DMS 273 (cell line): ENCODE measurements at regions not wholly inside any gene's neighbourhood (a gene's known extent, or its start where the extent isn't known, plus 50 kb on each side); places are given as distances from the start of the nearest gene placed in this dataset.
"Not testable (repeated sequence)": the region's sequence is repeated elsewhere in the genome, so short reads cannot be mapped to it uniquely, and the experiment has no call there.

Source experiments
- DNase-seq: peaks from one replicate; lab custom pipeline; 2025; ENCODE audit not compliant: unreplicated experiment; lab: John Stamatoyannopoulos, UW

GRCh38 chr2:67755156-67755882, 307.5 kb downstream of the C1D start:
- no peak for DNase-seq

GRCh38 chr2:67760995-67761394, 301.8 kb downstream of the C1D start:
- no peak for DNase-seq

GRCh38 chr2:67771380-67771779, 291.4 kb downstream of the C1D start:
- DNase-seq, result no peak

- peak; percentile 10 for DNase-seq
These were observed 290.3 kb downstream of the C1D start for GRCh38 chr2:67772216-67773170.

GRCh38 chr2:67773851-67774250, 289.0 kb downstream of the C1D start:
- no peak for DNase-seq

GRCh38 chr2:67776276-67776675, 286.5 kb downstream of the C1D start:
- no peak for DNase-seq

GRCh38 chr2:67777010-67777409, 285.8 kb downstream of the C1D start:
- DNase-seq, result peak; percentile 10

GRCh38 chr2:67777836-67778429, 284.9 kb downstream of the C1D start:
- DNase-seq, result no peak

- DNase-seq, result not testable (repeated sequence)
These were observed 282.0 kb downstream of the C1D start for GRCh38 chr2:67780841-67781240.

GRCh38 chr2:67782443-67782842, 280.4 kb downstream of the C1D start:
- DNase-seq, result no peak

- peak; percentile 6 for DNase-seq
These were observed 279.8 kb downstream of the C1D start for GRCh38 chr2:67783026-67783425.

GRCh38 chr2:67790622-67791021, 272.2 kb downstream of the C1D start:
- no peak for DNase-seq

- DNase-seq, result no peak
These were observed 270.6 kb downstream of the C1D start for GRCh38 chr2:67792191-67792590.

GRCh38 chr2:67792681-67793091, 270.1 kb downstream of the C1D start:
- peak; percentile 81 for DNase-seq

- peak; percentile 41 for DNase-seq
These were observed 264.8 kb downstream of the C1D start for GRCh38 chr2:67797801-67798540.

- DNase-seq, result no peak
These were observed 264.2 kb downstream of the C1D start for GRCh38 chr2:67798541-67799160.

- DNase-seq, result no peak
These were observed 262.9 kb downstream of the C1D start for GRCh38 chr2:67799886-67800285.

GRCh38 chr2:67802291-67802690, 260.5 kb downstream of the C1D start:
- no peak for DNase-seq

- DNase-seq, result no peak
These were observed 260.0 kb downstream of the C1D start for GRCh38 chr2:67802824-67803223.

GRCh38 chr2:67806816-67807215, 256.0 kb downstream of the C1D start:
- DNase-seq, result peak; percentile 66

GRCh38 chr2:67808112-67808511, 254.7 kb downstream of the C1D start:
- DNase-seq, result no peak
